Fibroblast of upper back skin (primary cell): ENCODE measurements at regions not wholly inside any gene's neighbourhood (a gene's known extent, or its start where the extent isn't known, plus 50 kb on each side); places are given as distances from the start of the nearest gene placed in this dataset.

Experiments
- DNase-seq: peaks from one replicate; pipeline ENCODE4 v3.0.0-alpha.2; 2013

DNA sequence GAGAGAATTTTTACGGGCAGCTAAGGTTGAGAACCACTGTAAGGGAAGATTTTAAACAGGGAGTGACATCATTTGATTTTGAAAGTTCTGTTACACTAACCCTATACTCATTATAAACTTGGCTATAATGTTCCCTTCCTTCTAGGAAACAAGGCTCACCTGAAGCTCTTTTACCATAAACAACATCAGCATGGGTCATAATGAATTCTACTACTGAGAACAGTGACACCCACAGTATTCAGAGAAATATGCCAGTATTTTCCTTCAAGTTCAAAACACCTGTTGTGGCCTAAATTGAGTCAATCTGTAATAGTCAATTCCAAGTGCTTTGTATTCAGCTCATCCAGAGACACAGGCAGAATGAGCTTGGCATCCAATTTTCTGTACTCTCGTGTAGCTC is 175.3 kb upstream of the STT3B start:
- DNase-seq, result no peak

- DNase-seq, result no peak
These were observed 174.2 kb upstream of the STT3B start for GRCh38 chr3:31358473-31359070.

- peak; percentile 98 for DNase-seq
These were observed 171.1 kb upstream of the STT3B start for GRCh38 chr3:31361371-31362273.

DNA sequence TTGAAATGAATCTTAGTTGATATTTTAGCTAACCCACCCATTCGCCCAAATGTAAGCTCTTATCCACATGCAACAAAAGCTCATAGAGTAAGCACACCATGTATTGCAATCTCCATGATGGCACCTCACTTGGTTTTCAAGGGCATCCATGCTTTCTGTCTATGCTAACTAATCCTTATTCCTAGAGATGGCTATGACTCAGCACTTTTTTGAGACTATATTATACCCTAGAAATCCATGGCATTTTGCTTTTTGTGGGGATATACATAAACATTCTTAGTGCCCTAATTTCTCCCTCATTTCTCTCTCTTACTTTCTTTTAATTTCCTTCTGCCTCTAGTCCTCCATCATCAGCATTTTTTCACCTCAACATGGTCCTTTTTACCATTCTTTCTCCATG is 168.5 kb upstream of the STT3B start:
- DNase-seq, result no peak

DNA sequence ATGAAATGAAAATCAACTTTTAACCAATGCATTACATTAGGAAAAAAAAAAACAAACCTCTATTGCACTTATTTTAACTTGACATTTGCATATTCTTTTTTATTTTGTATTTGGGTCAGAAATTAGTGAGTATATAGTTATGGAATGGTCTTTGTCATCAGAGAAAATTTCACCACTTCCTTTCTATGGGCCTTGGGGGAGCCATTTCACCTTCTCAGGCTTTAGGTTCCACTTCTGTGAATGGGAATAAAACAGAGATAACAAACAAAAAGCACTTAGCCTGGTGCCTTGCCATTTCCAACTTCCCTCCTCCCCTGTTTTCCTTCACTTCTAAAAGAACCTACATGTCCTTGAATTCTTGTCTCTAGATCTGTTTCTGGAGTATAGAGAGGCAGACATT is 168.0 kb upstream of the STT3B start:
- DNase-seq, result peak; percentile 83

GRCh38 chr3:31367518-31367917 is 165.2 kb upstream of the STT3B start:
- no peak for DNase-seq

GRCh38 chr3:31369637-31370379 is 162.9 kb upstream of the STT3B start:
- peak; percentile 58 for DNase-seq

DNA sequence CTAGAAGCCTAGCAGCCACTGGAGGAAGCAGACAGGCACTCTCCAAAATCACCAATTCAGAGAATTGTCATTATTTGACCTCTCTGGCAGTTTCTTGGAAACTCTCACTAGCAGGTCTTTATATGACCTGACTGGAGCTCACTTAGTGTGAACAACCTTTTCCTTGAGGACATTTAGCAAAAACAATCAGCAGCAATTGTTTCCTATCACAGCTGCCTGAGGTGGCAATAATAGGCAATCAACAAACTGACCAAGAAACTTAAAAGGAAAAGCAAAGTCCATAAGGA is 162.4 kb upstream of the STT3B start:
- DNase-seq, result no peak

DNA sequence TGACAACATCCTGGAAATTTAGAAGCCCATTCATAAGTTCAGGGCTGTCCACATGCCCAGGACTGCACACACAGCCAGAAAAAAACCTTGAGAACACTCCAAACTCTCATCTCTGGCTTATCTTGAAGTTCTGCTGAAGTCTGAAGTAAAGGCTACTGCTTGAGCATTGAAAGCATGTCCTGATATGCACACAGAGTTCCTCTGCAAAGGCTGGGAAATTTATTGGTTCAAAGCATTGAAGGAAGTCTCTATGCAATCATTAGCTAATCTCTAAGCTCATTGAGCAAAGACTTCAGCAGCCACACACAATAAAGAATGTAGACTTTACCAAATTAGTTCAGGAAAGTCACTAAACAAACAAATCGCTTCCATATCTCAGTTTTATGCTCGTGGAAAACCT is 162.0 kb upstream of the STT3B start:
- DNase-seq, result no peak

- no peak for DNase-seq
These were observed 161.1 kb upstream of the STT3B start for GRCh38 chr3:31371484-31372177.

DNA sequence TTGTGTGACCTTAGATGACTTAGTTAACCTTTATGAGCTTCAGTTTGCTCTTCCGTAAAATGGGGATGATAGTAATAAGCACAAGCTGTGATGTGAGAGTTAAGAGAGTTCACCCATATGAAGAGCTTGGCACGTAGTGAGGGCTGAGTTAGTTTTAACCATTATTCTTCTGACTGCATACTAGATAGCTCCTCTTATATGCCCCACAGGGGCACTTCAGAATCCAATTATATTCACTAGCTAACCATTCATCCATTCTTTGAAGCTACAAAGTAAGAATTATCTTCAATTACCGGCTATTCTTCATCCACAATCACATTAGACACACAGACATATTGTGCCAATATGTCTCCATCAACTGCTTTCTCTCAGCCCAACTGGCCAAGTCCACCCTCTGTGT is 159.0 kb upstream of the STT3B start:
- no peak for DNase-seq

DNA sequence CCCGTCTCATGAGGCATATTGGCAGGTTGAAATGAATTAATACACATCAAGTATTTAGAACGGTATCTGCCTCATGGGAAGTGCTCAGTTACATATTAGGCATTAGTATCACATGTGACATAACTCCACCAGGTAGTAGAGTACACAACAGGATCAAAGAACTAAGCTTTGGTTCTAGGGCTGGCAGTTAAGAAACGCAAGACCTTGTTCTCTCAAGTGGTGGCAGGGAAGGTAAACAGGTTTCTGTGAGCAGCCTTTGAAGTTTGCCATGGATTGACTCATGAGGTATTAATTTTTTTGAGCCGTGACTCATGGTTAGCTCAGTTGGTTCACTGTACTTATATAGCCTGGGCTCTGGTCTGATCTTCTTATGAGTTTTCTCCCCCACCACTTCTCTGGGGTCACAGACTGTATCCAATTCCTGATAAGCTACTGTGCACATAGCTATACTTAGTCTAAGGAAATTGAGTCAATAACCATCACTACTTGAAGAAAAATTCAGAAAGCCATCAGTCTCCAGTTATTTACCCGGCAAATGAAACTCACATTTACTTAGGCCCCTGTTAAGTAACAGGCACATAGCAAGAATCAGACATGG is 155.6 kb upstream of the STT3B start:
- peak; percentile 84 for DNase-seq

DNA sequence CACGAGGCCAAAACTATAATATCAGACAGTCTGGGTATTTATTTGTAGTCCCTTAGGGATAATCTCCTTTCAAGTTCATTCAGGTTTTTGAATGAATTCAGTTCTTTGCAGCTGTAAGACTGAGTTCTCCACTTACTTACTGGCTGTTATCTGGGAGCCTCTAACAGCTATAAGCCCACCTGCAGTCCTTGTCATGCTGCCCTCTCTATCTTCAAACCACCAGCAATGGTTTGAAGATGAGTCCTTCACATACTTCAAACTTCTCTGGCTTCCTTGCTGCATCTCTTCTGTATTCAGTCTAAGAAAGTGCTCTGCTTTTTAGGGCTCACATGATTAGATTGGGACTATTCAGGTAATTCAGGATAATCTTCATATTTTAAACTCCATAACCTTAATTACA is 154.5 kb upstream of the STT3B start:
- no peak for DNase-seq

GRCh38 chr3:31379598-31379997 is 153.1 kb upstream of the STT3B start:
- no peak for DNase-seq

GRCh38 chr3:31382856-31383255 is 149.9 kb upstream of the STT3B start:
- no peak for DNase-seq

DNA sequence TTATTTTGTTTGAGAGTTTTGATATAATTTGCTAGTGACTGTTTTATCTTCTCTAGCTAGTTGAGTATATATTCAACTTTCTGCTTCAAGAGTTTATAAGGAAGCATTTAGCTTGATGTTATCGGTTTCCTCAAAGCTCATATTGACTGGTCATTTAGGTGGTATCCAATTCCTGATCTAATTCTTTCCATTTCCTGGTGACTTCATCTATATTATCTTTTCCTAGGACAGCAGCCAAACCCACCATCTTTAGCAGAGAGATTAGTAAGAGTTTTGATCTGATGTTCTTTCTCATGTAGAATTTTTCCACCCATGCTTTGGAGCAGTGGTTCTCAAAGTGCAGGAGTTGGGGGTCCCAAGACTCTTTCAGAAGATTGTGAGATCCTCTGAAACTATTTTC is 148.6 kb upstream of the STT3B start:
- DNase-seq, result peak; percentile 36

- DNase-seq, result no peak
These were observed 142.8 kb upstream of the STT3B start for GRCh38 chr3:31389939-31390338.

- no peak for DNase-seq
These were observed 142.3 kb upstream of the STT3B start for GRCh38 chr3:31390466-31390865.

DNA sequence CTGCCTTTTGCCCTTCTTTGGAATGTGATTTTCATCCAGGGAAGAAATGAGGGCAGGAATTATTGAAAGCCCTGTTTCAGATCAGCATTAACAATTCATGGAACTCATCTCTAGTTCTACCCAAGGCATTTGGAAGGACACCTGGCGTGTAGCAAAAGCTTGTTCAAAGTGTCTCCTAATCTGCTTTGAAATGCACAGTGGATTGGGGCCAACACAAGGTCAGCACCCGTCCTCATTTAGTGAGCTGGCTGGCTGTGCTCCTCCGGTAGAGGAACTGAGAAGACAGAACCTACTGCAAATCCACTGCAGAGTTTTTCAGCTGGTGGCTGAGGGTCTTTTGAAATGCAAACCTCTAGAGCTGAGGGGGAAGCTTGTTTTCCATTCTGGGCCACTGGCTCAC is 141.6 kb upstream of the STT3B start:
- no peak for DNase-seq

DNA sequence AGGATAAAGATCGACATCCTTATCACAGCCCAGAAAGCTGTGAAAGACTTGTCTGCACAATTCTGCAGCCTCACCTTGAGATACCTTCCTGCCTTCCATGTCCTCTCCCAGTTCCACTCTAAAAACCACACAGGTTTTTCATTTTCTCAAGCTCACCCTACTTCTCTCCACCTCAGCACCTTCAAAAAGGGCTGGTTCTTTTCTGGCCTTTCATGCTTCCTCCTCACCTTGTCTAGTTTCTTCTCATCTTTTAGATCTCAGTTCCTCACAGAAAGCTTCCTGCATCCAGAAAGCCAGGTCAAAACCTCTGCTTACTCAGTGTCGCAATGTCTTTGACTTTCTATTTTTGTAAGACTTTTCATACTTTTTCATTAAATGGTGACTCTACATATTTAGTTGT is 140.2 kb upstream of the STT3B start:
- DNase-seq, result no peak

DNA sequence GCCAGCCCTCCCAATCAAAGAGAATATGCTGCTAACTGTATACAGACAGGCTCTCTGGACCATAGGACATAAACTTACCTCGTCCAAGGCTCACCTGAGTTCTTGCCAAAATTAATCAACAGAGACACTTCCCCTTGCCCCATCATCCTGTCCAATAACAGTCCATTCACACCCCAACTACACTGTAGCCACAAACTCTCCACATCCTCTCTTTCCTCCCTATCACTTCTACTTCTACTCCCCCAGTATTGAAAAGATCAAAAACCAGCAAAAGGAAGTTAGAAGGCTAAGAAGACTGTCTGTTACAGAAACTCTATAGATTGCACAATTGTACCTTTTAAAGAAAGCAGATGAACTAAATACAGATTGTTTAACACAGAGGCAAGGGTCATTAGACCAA is 133.5 kb upstream of the STT3B start:
- no peak for DNase-seq

- DNase-seq, result no peak
These were observed 130.6 kb upstream of the STT3B start for GRCh38 chr3:31402117-31402516.

DNA sequence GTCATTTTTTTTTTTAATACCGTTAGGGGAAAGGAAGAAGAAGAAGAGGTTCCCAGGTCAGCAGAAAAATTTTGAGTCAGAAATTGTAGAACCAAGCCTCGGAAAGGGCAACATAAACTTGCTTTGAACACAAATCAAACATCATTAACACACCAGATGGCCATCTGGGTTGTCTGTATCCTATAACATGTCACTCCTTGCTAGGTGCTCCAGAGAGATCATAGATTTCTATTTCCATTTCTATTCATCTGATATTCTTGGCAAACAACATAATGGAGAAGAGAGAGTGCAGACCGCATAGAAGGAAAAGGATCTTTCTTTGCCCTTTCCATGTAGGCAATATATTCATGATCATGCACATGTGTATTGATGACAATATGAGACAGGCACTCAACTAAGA is 129.5 kb upstream of the STT3B start:
- no peak for DNase-seq
